ENCODE measurements at regions not wholly inside any gene's neighbourhood (a gene's known extent, or its start where the extent isn't known, plus 50 kb on each side); places are given as distances from the start of the nearest gene placed in this dataset.
A peak's percentile ranks its signal among the peaks of the same experiment; 100 is the strongest.
"Not testable (repeated sequence)": the region's sequence is repeated elsewhere in the genome, so short reads cannot be mapped to it uniquely, and the experiment has no call there.

DNA sequence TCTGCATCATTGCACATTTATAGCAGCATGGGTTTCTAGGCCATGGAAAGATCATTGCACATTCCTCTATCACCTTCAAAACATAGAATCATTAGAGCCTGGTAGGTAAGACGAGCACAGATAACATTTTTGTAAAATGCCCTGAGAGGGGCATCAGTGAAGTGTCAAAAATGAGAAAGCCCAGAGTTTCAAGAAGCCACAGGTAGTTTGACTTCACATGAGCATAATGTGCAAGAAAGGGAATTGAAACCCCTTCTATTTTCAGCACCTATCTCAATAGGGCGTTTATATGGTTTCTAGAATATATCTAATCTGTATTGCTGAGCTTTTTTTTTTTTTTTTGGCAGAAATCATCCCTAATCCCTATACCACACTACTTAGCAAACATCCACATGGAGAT is 2441.7 kb downstream of the ARAP2 start:
- DNase-seq (ENCODE audit: low spot score), result no peak
- H3K4me1 ChIP-seq (ENCODE audit: insufficient read depth, low read length, poor library complexity, severe bottlenecking), result no peaks in the 10 kb centered on the region
- no TSS peak for BruUV-seq (replicated peaks)
- H3K36me3 ChIP-seq (ENCODE audit: insufficient read depth, low read length, poor library complexity, severe bottlenecking), result no peaks in the 10 kb centered on the region
- no peak overlapping the region for H3K27ac ChIP-seq (ENCODE audit: low read depth, low read length, poor library complexity, severe bottlenecking)
- POLR2A ChIA-PET (ENCODE audit: low non-redundant PET), result no interaction called here
- H3K27me3 ChIP-seq (replicated peaks; ENCODE audit: insufficient read depth, low read depth, low read length, poor library complexity), result no peaks in the 10 kb centered on the region
- TF ChIP-seq EZH2 (IDR thresholded peaks at IDR 0.05; ENCODE audit: borderline replicate concordance, low read depth, low read length, poor library complexity, severe bottlenecking), result no peak
- TF ChIP-seq, protein P1, sequence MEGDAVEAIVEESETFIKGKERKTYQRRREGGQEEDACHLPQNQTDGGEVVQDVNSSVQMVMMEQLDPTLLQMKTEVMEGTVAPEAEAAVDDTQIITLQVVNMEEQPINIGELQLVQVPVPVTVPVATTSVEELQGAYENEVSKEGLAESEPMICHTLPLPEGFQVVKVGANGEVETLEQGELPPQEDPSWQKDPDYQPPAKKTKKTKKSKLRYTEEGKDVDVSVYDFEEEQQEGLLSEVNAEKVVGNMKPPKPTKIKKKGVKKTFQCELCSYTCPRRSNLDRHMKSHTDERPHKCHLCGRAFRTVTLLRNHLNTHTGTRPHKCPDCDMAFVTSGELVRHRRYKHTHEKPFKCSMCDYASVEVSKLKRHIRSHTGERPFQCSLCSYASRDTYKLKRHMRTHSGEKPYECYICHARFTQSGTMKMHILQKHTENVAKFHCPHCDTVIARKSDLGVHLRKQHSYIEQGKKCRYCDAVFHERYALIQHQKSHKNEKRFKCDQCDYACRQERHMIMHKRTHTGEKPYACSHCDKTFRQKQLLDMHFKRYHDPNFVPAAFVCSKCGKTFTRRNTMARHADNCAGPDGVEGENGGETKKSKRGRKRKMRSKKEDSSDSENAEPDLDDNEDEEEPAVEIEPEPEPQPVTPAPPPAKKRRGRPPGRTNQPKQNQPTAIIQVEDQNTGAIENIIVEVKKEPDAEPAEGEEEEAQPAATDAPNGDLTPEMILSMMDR (conservative IDR thresholded peaks at IDR 0.05; ENCODE audit: low read depth, low read length), result no peak
- intact Hi-C loops (cut with micrococcal nuclease; ENCODE audit: unreplicated experiment), result no loop called here
- no peaks in the 10 kb centered on the region for H3K9me3 ChIP-seq (ENCODE audit: low read depth, low read length, poor library complexity, severe bottlenecking)
- CTCF ChIA-PET, result no interaction called here
- no peak overlapping the region for H3K4me3 ChIP-seq (ENCODE audit: low read depth, low read length, poor library complexity, severe bottlenecking)

DNA sequence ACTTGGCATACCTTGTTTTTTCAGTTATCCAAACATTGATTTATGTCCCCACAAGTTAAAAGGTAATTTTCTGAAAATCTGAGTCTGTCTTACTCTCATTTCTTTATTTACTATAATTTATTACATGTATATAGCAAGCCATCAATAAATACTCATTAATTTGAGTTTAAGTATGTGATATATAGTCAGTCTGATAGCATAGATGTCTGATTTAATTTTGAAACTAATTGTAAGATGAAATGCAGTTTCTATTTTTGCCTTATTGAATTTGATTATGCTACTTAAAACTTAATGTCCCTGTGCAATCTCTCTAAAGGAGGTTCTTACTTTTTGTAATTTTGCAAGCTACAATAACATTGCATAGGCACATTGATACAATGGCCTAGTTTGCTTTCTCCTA is 2418.6 kb downstream of the ARAP2 start:
- ChIA-PET POLR2A (ENCODE audit: low non-redundant PET) (no interaction called here), CTCF (no interaction called here)
- no peak for DNase-seq (ENCODE audit: low spot score)
- Histone ChIP-seq H3K27me3 (replicated peaks; ENCODE audit: insufficient read depth, low read depth, low read length, poor library complexity) (no peaks in the 10 kb centered on the region), H3K36me3 (ENCODE audit: insufficient read depth, low read length, poor library complexity, severe bottlenecking) (no peaks in the 10 kb centered on the region), H3K9me3 (ENCODE audit: low read depth, low read length, poor library complexity, severe bottlenecking) (no peaks in the 10 kb centered on the region), H3K4me1 (ENCODE audit: insufficient read depth, low read length, poor library complexity, severe bottlenecking) (no peaks in the 10 kb centered on the region), H3K27ac (ENCODE audit: low read depth, low read length, poor library complexity, severe bottlenecking) (no peak overlapping the region), H3K4me3 (ENCODE audit: low read depth, low read length, poor library complexity, severe bottlenecking) (no peak overlapping the region)
- no TSS peak for BruUV-seq (replicated peaks)
- TF ChIP-seq, protein P1 (conservative IDR thresholded peaks at IDR 0.05; ENCODE audit: low read depth, low read length), result no peak
- no peak for TF ChIP-seq EZH2 (IDR thresholded peaks at IDR 0.05; ENCODE audit: borderline replicate concordance, low read depth, low read length, poor library complexity, severe bottlenecking)
- intact Hi-C loops (cut with micrococcal nuclease; ENCODE audit: unreplicated experiment), result no loop called here

DNA sequence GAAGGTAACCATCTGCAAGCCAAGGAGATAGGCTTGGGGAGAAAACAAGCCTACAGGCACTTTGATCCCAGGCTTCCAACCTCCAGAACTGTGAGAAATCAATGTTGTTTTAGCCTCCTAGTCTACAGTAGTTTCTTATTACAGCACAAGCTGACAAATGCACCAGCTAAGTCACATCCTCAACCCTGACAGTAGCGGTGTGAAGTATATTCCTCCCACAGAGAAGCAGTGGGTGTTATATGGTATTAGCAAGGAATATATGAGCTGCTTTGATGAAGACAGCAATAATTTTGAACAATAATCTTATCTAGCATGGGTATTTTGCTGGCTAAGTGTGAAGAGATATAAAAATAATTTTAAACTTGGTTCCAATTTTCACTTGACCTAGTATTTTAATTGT is 2415.0 kb downstream of the ARAP2 start:
- POLR2A ChIA-PET (ENCODE audit: low non-redundant PET); H3K36me3 ChIP-seq (ENCODE audit: insufficient read depth, low read length, poor library complexity, severe bottlenecking); DNase-seq (ENCODE audit: low spot score); H3K27me3 ChIP-seq (replicated peaks; ENCODE audit: insufficient read depth, low read depth, low read length, poor library complexity); CTCF ChIA-PET; H3K4me1 ChIP-seq (ENCODE audit: insufficient read depth, low read length, poor library complexity, severe bottlenecking); BruUV-seq (replicated peaks); H3K9me3 ChIP-seq (ENCODE audit: low read depth, low read length, poor library complexity, severe bottlenecking); intact Hi-C loops (cut with micrococcal nuclease; ENCODE audit: unreplicated experiment); H3K27ac ChIP-seq (ENCODE audit: low read depth, low read length, poor library complexity, severe bottlenecking); H3K4me3 ChIP-seq (ENCODE audit: low read depth, low read length, poor library complexity, severe bottlenecking): not testable (repeated sequence)

DNA sequence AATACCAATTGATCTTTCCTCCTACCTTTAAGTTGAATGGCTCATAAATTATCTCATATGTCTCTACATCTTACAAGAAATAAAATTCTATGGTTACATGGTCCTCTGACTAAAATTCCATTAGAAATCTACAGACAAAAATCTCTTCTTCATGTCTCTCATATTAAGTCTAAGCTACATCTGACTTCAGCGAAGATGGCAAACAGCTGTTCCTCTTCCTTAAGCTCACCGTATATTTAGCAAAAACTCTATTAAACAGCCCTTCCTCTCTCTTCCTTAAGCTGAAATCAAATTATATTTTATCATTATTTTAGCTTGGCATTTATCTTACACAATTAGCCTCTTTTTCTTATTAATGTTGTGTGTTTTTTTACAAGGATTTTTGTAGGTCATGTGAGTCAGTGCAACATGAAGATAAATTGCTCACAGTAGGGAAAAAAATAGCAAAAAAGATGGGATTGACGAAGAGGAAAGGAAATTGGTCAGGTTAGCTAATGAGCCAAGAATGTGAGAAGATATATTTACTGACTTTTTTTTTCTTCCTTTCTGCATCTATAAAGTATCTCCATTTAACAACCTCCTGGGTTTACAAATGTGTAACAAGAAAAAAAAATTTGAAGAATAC is 2412.8 kb downstream of the ARAP2 start:
- H3K36me3 ChIP-seq (ENCODE audit: insufficient read depth, low read length, poor library complexity, severe bottlenecking), result no peaks in the 10 kb centered on the region
- H3K4me3 ChIP-seq (ENCODE audit: low read depth, low read length, poor library complexity, severe bottlenecking), result no peak overlapping the region
- no peaks in the 10 kb centered on the region for H3K9me3 ChIP-seq (ENCODE audit: low read depth, low read length, poor library complexity, severe bottlenecking)
- H3K4me1 ChIP-seq (ENCODE audit: insufficient read depth, low read length, poor library complexity, severe bottlenecking), result no peaks in the 10 kb centered on the region
- no TSS peak for BruUV-seq (replicated peaks)
- H3K27me3 ChIP-seq (replicated peaks; ENCODE audit: insufficient read depth, low read depth, low read length, poor library complexity), result no peaks in the 10 kb centered on the region
- no peak for TF ChIP-seq EZH2 (IDR thresholded peaks at IDR 0.05; ENCODE audit: borderline replicate concordance, low read depth, low read length, poor library complexity, severe bottlenecking)
- TF ChIP-seq, protein P1 (conservative IDR thresholded peaks at IDR 0.05; ENCODE audit: low read depth, low read length), result no peak
- CTCF ChIA-PET, result no interaction called here
- intact Hi-C loops (cut with micrococcal nuclease; ENCODE audit: unreplicated experiment), result no loop called here
- H3K27ac ChIP-seq (ENCODE audit: low read depth, low read length, poor library complexity, severe bottlenecking), result no peak overlapping the region
- DNase-seq (ENCODE audit: low spot score), result peak; percentile 1
- POLR2A ChIA-PET (ENCODE audit: low non-redundant PET), result no interaction called here

DNA sequence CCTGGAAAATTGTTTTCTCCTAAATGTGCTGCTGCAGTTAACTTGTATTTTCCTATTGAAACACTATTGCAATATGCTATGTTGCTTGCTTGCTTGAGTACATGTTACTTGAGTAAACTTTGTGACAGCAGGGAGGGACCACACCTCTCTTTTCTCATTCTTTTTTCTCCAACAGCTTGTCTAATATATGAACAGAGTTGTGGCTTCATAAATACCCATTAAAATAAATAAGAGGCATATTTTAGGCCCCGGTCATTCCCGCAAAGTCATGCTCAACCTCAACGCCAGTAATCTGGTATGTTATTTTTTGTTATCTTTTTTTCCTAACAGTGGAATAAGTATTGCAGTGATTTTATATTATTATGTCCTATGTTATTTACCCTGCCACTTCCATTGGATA is 2408.6 kb downstream of the ARAP2 start:
- DNase-seq (ENCODE audit: low spot score); POLR2A ChIA-PET (ENCODE audit: low non-redundant PET); intact Hi-C loops (cut with micrococcal nuclease; ENCODE audit: unreplicated experiment): not testable (repeated sequence)

More for the DNA sequence above, 2408.6 kb downstream of the ARAP2 start:
- H3K27me3 ChIP-seq (replicated peaks; ENCODE audit: insufficient read depth, low read depth, low read length, poor library complexity); H3K4me1 ChIP-seq (ENCODE audit: insufficient read depth, low read length, poor library complexity, severe bottlenecking); CTCF ChIA-PET; H3K9me3 ChIP-seq (ENCODE audit: low read depth, low read length, poor library complexity, severe bottlenecking); BruUV-seq (replicated peaks); H3K4me3 ChIP-seq (ENCODE audit: low read depth, low read length, poor library complexity, severe bottlenecking); H3K36me3 ChIP-seq (ENCODE audit: insufficient read depth, low read length, poor library complexity, severe bottlenecking); H3K27ac ChIP-seq (ENCODE audit: low read depth, low read length, poor library complexity, severe bottlenecking): not testable (repeated sequence)
